Brain microvascular endothelial cell (primary cell): ENCODE measurements at regions not wholly inside any gene's neighbourhood (a gene's known extent, or its start where the extent isn't known, plus 50 kb on each side); places are given as distances from the start of the nearest gene placed in this dataset.

Experiments
- DNase-seq: peaks from one replicate; pipeline ENCODE4 v3.0.0-alpha.2; 2020
- H3K27ac ChIP-seq: fragments of 250-450 bp; sonication (Bioruptor Pico); 2 replicates; pipeline ENCODE4 v1.5.1; 2020; ENCODE audit warnings: mild to moderate bottlenecking, moderate library complexity
- H3K27me3 ChIP-seq: fragments of 250-450 bp; sonication (Bioruptor Pico); replicated peaks from 2 replicates; pipeline ENCODE4 v1.5.1; 2020; ENCODE audit warnings: mild to moderate bottlenecking
- H3K36me3 ChIP-seq: fragments of 250-450 bp; sonication (Bioruptor Pico); replicated peaks from 2 replicates; pipeline ENCODE4 v1.5.1; 2020; ENCODE audit warnings: mild to moderate bottlenecking
- H3K4me3 ChIP-seq: 2 replicates; pipeline ENCODE4 v1.5.1; 2011; ENCODE audit warnings: low read depth, mild to moderate bottlenecking, control low read depth, low read length, moderate library complexity
- in situ Hi-C: cut with HindIII; loops from 2 replicates; pipeline ENCODE4 v1.10.0; 2017; ENCODE audit warnings: low sequenced_read_pairs, low pct_ligation_motif_present
- TF ChIP-seq, protein P1 (sequence below): IDR thresholded peaks from 2 replicates; pipeline ENCODE4 v1.5.1; 2011; ENCODE audit warnings: low read depth, mild to moderate bottlenecking, moderate library complexity, low read length, control low read depth, inconsistent platforms; ENCODE audit errors: missing control alignments

DNA sequence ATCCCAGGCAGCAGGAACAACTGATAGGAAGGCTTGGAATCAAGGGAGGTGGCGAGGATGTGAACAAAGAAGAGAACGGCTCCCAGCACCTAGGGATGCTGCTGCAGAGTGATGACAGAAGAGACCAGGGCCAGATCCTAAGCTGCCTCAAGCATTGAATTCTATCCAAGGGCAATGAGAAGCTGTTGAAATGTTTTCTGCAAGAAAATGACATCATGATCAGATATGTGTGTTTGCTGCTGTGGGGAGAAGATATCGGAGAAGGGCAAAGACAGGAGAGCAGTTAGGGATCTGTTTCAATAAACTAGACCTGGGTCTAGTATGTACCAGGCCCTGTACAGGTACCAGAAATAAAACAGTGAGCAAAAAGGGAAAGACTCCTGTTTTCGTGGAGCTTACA lies 194.7 kb upstream of the RAB4A start:
- DNase-seq: no peak
- H3K27ac ChIP-seq: no peak overlapping the region
- no peaks in the 10 kb centered on the region for H3K27me3 ChIP-seq
- H3K4me3 ChIP-seq: no peak overlapping the region
- in situ Hi-C loops: no loop called here
- no peaks in the 10 kb centered on the region for H3K36me3 ChIP-seq
- TF ChIP-seq, protein P1, sequence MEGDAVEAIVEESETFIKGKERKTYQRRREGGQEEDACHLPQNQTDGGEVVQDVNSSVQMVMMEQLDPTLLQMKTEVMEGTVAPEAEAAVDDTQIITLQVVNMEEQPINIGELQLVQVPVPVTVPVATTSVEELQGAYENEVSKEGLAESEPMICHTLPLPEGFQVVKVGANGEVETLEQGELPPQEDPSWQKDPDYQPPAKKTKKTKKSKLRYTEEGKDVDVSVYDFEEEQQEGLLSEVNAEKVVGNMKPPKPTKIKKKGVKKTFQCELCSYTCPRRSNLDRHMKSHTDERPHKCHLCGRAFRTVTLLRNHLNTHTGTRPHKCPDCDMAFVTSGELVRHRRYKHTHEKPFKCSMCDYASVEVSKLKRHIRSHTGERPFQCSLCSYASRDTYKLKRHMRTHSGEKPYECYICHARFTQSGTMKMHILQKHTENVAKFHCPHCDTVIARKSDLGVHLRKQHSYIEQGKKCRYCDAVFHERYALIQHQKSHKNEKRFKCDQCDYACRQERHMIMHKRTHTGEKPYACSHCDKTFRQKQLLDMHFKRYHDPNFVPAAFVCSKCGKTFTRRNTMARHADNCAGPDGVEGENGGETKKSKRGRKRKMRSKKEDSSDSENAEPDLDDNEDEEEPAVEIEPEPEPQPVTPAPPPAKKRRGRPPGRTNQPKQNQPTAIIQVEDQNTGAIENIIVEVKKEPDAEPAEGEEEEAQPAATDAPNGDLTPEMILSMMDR: no peak

DNA sequence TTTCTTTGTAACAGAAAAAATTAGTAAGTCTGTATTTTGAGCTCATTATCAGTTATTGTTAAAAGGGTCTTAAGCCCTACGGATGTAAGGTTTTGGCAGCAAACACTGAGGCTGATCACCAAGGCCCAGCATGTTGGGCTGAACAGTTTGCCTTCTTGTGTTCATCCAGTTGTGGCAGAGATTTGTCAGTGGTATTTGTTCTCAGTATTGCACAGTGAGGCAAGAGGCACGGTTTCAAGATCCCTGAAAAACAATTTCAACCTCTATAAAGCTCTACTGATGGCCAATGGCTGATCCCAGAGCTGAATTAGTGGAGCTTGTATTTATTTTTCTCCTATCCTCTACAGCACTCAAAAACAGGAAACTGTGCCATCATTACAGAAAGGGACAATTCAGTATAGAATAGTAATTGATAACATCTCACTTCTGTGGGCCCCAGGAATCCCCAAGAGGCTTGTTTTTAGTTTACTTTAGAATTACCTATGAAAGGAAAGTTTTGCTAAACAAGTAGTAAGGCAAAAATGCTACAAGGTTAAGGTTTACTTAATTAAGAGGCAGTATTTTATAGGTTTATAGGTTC lies 191.8 kb upstream of the RAB4A start:
- TF ChIP-seq, protein P1: no peak
- Histone ChIP-seq H3K27ac (no peak overlapping the region), H3K36me3 (no peaks in the 10 kb centered on the region), H3K4me3 (no peak overlapping the region), H3K27me3 (no peaks in the 10 kb centered on the region)
- in situ Hi-C loops: no loop called here
- DNase-seq: no peak

DNA sequence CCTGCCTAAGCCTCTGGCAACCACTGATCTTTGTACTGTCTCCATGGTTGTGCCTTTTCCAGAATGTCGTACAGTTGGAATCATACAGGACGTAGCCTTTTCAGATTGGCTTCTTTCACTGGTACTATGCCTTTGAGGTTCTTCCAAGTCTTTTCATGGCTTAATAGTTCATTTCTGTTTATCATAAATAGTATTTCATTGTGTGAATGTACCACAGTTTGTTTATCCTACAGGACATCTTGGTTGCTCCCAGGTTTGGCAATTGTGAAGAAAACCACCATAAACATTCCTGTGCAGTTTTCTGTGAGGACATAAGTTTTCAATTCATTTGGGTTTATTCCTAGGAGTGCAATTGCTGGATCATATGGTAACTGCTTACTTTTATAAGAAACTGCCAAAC lies 190.6 kb upstream of the RAB4A start:
- H3K27ac ChIP-seq: no peak overlapping the region
- no peak overlapping the region for H3K4me3 ChIP-seq
- DNase-seq: no peak
- no peaks in the 10 kb centered on the region for H3K27me3 ChIP-seq
- TF ChIP-seq, protein P1: no peak
- no peaks in the 10 kb centered on the region for H3K36me3 ChIP-seq
- in situ Hi-C loops: no loop called here

DNA sequence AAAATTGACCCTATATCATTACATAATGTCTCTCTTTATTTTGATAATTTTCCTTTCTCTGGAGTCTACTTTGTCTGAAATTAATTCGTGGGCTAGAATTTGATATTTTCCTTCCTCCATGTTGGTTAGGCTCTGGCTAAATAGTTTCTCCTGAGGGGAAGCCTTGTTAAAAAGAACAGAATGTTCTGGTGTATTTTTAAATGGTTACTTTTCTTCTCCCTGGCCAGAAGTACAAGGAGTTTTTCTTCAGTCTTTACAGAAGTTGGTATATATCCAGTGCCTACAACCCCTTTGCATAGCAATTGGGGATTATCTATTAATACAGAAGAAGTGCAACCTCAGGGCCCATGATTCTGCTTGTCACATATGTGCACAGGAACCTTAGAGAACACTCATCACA lies 185.6 kb upstream of the RAB4A start:
- TF ChIP-seq, protein P1: no peak
- H3K27ac ChIP-seq: no peak overlapping the region
- H3K4me3 ChIP-seq: no peak overlapping the region
- no peaks in the 10 kb centered on the region for H3K36me3 ChIP-seq
- no peaks in the 10 kb centered on the region for H3K27me3 ChIP-seq
- in situ Hi-C loops: no loop called here
- no peak for DNase-seq

DNA sequence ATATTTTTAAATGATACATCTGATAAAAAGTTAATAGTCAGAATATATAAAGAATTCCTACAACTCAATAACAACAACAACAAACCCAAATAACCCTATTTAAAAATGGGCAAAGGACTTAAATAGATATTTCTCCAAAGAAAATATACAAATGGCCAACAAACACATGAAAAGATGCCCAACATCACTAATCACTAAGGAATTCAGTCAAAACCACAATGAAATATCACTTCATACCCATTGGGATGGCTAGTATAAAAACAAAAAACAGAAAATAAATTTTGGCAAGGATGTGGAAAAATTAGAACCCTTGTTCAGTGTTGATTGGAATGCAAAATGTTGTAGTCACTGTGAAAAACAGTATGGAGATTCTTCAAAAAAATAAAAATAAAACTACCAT lies 184.8 kb upstream of the RAB4A start:
- H3K27me3 ChIP-seq: no peaks in the 10 kb centered on the region

More for the DNA sequence above, 184.8 kb upstream of the RAB4A start:
- Histone ChIP-seq H3K4me3 (no peak overlapping the region), H3K27ac (no peak overlapping the region), H3K36me3 (no peaks in the 10 kb centered on the region)
- DNase-seq: no peak
- in situ Hi-C loops: no loop called here
- TF ChIP-seq, protein P1: no peak
